ENCODE measurements at regions not wholly inside any gene's neighbourhood (a gene's known extent, or its start where the extent isn't known, plus 50 kb on each side); places are given as distances from the start of the nearest gene placed in this dataset.

DNA sequence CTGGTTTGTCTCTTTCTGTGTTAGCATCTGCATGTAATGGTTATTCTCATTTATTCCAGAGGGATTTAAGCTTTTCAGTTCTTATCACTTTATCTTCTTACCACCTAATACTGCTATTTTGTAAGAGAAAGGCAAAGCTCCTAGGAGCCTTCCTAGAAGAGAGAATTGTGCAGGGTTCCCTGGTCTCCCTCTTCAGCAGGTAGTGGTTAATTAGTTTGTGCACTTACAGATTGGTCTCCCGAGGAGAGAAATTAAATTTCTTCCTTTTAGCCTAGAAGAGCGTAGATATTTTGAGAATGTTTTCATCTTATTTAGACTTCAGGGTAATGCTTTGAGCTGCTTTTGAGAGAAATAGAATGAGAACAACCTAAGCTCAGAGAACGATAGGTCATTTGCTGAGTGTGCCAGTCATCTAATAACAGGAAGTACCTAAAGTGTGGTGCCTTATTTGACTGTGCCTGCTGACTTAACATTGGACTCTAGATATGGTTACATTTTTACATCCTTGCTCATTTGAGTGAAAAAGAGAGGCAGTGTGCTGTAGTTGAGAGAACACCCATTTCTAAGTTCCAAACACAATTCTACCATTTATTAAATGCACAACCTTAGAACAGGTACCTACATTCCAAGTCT is 651.4 kb downstream of the STK39 start:
- H3K79me2 ChIP-seq (ENCODE audit: control insufficient read depth, insufficient read depth, low read length): no peaks in the 10 kb centered on the region
- no peak overlapping the region for H3K4me2 ChIP-seq (ENCODE audit: control insufficient read depth, extremely low read depth, insufficient read depth, low read depth, low read length)
- FAIRE-seq (no peak), DNase-seq (ENCODE audit: low read depth, low spot score) (no peak)
- no peaks in the 10 kb centered on the region for H3K9me3 ChIP-seq (ENCODE audit: control insufficient read depth, low read depth, low read length)
- no peak for TF ChIP-seq EZH2 (IDR thresholded peaks at IDR 0.05; ENCODE audit: low read length)
- TF ChIP-seq, protein P1, sequence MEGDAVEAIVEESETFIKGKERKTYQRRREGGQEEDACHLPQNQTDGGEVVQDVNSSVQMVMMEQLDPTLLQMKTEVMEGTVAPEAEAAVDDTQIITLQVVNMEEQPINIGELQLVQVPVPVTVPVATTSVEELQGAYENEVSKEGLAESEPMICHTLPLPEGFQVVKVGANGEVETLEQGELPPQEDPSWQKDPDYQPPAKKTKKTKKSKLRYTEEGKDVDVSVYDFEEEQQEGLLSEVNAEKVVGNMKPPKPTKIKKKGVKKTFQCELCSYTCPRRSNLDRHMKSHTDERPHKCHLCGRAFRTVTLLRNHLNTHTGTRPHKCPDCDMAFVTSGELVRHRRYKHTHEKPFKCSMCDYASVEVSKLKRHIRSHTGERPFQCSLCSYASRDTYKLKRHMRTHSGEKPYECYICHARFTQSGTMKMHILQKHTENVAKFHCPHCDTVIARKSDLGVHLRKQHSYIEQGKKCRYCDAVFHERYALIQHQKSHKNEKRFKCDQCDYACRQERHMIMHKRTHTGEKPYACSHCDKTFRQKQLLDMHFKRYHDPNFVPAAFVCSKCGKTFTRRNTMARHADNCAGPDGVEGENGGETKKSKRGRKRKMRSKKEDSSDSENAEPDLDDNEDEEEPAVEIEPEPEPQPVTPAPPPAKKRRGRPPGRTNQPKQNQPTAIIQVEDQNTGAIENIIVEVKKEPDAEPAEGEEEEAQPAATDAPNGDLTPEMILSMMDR (optimal IDR thresholded peaks at IDR 0.05 in 1 of 3, IDR thresholded peaks at IDR 0.05 in 1 of 3, conservative IDR thresholded peaks at IDR 0.05 in 1 of 3; ENCODE audit: extremely low read depth in 1 of 3, insufficient read depth in 2 of 3, low read length in 3 of 3): no peak
- H2AFZ ChIP-seq (ENCODE audit: control insufficient read depth, low read length): no peak overlapping the region
- no peak overlapping the region for H3K27ac ChIP-seq (ENCODE audit: control insufficient read depth, insufficient read depth, low read length)
- no peaks in the 10 kb centered on the region for H3K9me1 ChIP-seq (ENCODE audit: control insufficient read depth, extremely low read depth, insufficient read depth, low read length)
- H3K27me3 ChIP-seq (ENCODE audit: control insufficient read depth, extremely low read depth, insufficient read depth, low read length): no peaks in the 10 kb centered on the region
- dilution Hi-C loops (cut with MboI; ENCODE audit: extremely low pct_ligation_motif_present, low sequenced_read_pairs): no loop called here
- no peaks in the 10 kb centered on the region for H3K4me1 ChIP-seq (ENCODE audit: control insufficient read depth, extremely low read depth, insufficient read depth, low read length)
- H3K4me3 ChIP-seq (ENCODE audit: control insufficient read depth in 2 of 3, extremely low read depth in 1 of 3, insufficient read depth in 2 of 3, low read depth in 1 of 3, low read length in 3 of 3): no peak overlapping the region
- no peaks in the 10 kb centered on the region for H3K36me3 ChIP-seq (ENCODE audit: control insufficient read depth in 2 of 2, extremely low read depth in 1 of 2, insufficient read depth in 2 of 2, low read length in 2 of 2)
- no peaks in the 10 kb centered on the region for H4K20me1 ChIP-seq (ENCODE audit: control insufficient read depth, extremely low read depth, insufficient read depth, low read length)
- H3K9ac ChIP-seq (ENCODE audit: control insufficient read depth, extremely low read depth, insufficient read depth, low read length): no peak overlapping the region

DNA sequence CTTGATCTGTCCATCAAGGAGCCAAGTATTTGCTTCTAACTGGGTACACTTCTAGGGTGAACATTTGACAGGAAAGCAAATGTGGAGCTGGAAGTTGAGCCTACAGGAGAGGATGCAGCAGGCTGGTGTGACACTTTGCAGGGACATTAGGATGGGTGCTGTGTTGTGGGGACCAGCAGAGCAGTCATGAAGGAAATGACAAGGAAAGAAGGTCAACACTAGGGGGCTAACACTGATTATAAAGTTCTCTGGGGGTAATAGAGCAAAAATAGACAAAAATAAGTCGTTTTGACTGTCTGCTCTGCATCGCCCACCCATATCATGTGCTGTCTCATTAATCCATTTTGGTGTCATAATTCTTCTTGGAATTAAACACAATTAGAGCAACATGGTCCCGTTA is 652.4 kb downstream of the STK39 start:
- no peak overlapping the region for H3K27ac ChIP-seq (ENCODE audit: control insufficient read depth, insufficient read depth, low read length)
- no peak overlapping the region for H3K4me3 ChIP-seq (ENCODE audit: control insufficient read depth in 2 of 3, extremely low read depth in 1 of 3, insufficient read depth in 2 of 3, low read depth in 1 of 3, low read length in 3 of 3)
- no peaks in the 10 kb centered on the region for H3K9me3 ChIP-seq (ENCODE audit: control insufficient read depth, low read depth, low read length)
- TF ChIP-seq, protein P1 (optimal IDR thresholded peaks at IDR 0.05 in 1 of 3, IDR thresholded peaks at IDR 0.05 in 1 of 3, conservative IDR thresholded peaks at IDR 0.05 in 1 of 3; ENCODE audit: extremely low read depth in 1 of 3, insufficient read depth in 2 of 3, low read length in 3 of 3): no peak
- no peak for TF ChIP-seq EZH2 (IDR thresholded peaks at IDR 0.05; ENCODE audit: low read length)
- no peaks in the 10 kb centered on the region for H3K36me3 ChIP-seq (ENCODE audit: control insufficient read depth in 2 of 2, extremely low read depth in 1 of 2, insufficient read depth in 2 of 2, low read length in 2 of 2)
- DNase-seq (ENCODE audit: low read depth, low spot score) (no peak), FAIRE-seq (no peak)
- no peaks in the 10 kb centered on the region for H3K4me1 ChIP-seq (ENCODE audit: control insufficient read depth, extremely low read depth, insufficient read depth, low read length)
- H3K79me2 ChIP-seq (ENCODE audit: control insufficient read depth, insufficient read depth, low read length): no peaks in the 10 kb centered on the region
- H3K9ac ChIP-seq (ENCODE audit: control insufficient read depth, extremely low read depth, insufficient read depth, low read length): no peak overlapping the region
- H3K27me3 ChIP-seq (ENCODE audit: control insufficient read depth, extremely low read depth, insufficient read depth, low read length): no peaks in the 10 kb centered on the region
- dilution Hi-C loops (cut with MboI; ENCODE audit: extremely low pct_ligation_motif_present, low sequenced_read_pairs): no loop called here
- no peaks in the 10 kb centered on the region for H3K9me1 ChIP-seq (ENCODE audit: control insufficient read depth, extremely low read depth, insufficient read depth, low read length)
- no peaks in the 10 kb centered on the region for H4K20me1 ChIP-seq (ENCODE audit: control insufficient read depth, extremely low read depth, insufficient read depth, low read length)
- no peak overlapping the region for H2AFZ ChIP-seq (ENCODE audit: control insufficient read depth, low read length)
- H3K4me2 ChIP-seq (ENCODE audit: control insufficient read depth, extremely low read depth, insufficient read depth, low read depth, low read length): no peak overlapping the region

All from keratinocyte (primary cell).